ENCODE measurements at regions not wholly inside any gene's neighbourhood (a gene's known extent, or its start where the extent isn't known, plus 50 kb on each side); places are given as distances from the start of the nearest gene placed in this dataset.
A peak's percentile ranks its signal among the peaks of the same experiment; 100 is the strongest.

DNA sequence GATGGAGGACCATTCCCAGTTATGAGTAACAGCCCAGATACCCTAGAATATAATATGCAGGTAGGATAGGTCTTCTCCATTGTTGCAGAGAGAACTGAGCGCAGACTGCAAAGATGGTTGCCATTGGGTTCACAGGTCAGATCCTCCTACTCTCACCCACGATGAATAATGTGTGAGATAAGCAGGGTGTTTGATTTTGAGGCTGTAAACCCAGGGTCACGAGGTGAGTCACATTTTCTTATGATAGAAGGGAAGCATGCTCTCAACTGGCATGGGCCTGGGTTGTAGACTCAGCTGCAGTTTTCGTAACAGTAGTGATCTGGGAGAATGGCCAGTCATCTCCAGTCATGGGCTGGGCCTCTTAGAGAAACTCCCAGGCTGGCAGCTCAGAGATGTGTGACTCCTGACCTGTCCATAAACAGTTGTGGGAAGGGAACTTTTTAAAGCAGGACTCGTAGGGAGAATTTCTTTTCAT is 74.2 kb downstream of the CD164 start:
- peak; percentile 72 to 89 (median 80) for ATAC-seq
- H3K27me3 ChIP-seq (ENCODE audit: insufficient read depth in 3 of 3, low read length in 2 of 3) = no peaks in the 10 kb centered on the region
- H3K4me3 ChIP-seq = no peak overlapping the region
- intact Hi-C loops (cut with DNase I) = no loop called here
- no peaks in the 10 kb centered on the region for H3K36me3 ChIP-seq (ENCODE audit: insufficient read depth in 1 of 2, low read depth in 1 of 2)
- DNase-seq = peak; percentile 55 to 77
- peaks cover 15% of the 10 kb centered on the region for H3K4me1 ChIP-seq
- no peak for TF ChIP-seq CTCF (IDR thresholded peaks at IDR 0.05)
- H3K27ac ChIP-seq = peak overlapping the region; percentile 39
- no peaks in the 10 kb centered on the region for H3K9me3 ChIP-seq
- 60 to 75% (median 67%) methylated on average over 5 of the region's 5 CpGs for WGBS, 3 donors

- intact Hi-C loops (cut with DNase I) = no loop called here
- no peaks in the 10 kb centered on the region for H3K36me3 ChIP-seq (ENCODE audit: insufficient read depth in 1 of 2, low read depth in 1 of 2)
- ATAC-seq (no peak), DNase-seq (no peak)
- no peak for TF ChIP-seq CTCF (IDR thresholded peaks at IDR 0.05)
- 98 to 100% (median 98%) methylated on average over 2 of the region's 2 CpGs for WGBS, 3 donors
- no peaks in the 10 kb centered on the region for H3K27me3 ChIP-seq (ENCODE audit: insufficient read depth in 3 of 3, low read length in 2 of 3)
- H3K4me1 ChIP-seq = peaks cover 15% of the 10 kb centered on the region
- H3K4me3 ChIP-seq = no peak overlapping the region
- H3K27ac ChIP-seq = no peak overlapping the region
- no peaks in the 10 kb centered on the region for H3K9me3 ChIP-seq
These were observed 75.5 kb downstream of the CD164 start for GRCh38 chr6:109306733-109307132.

DNA sequence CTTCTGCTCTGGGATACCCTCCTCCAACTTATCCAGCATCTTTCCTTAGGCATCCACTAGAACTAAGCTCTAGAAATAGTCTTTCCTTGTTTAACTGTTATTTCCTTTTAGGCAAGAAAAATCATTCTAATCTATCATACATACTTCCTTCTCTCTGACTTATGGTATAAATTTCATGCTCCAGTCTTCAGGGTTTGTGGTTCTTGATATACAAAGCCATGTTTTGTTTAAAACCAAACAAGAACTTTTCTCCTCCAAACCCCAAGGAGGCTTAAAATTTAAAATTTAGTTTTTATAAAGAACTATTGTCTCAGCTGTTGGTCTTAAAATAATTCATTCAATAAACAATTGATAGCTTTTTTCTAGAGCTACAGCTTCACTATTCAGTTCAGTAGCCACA is 77.2 kb downstream of the CD164 start:
- intact Hi-C loops (cut with DNase I) = no loop called here
- Histone ChIP-seq H3K9me3 (no peaks in the 10 kb centered on the region), H3K36me3 (ENCODE audit: insufficient read depth in 1 of 2, low read depth in 1 of 2) (no peaks in the 10 kb centered on the region), H3K4me3 (no peak overlapping the region), H3K4me1 (peaks cover 27% of the 10 kb centered on the region), H3K27me3 (ENCODE audit: insufficient read depth in 3 of 3, low read length in 2 of 3) (no peaks in the 10 kb centered on the region), H3K27ac (peak overlapping the region; percentile 73)
- DNase-seq = no peak
- no peak for ATAC-seq
- no peak for TF ChIP-seq CTCF (IDR thresholded peaks at IDR 0.05)

GRCh38 chr6:109304284-109305015 is 77.8 kb downstream of the CD164 start:
- ATAC-seq (peak; percentile 20 to 83 (median 78)), DNase-seq (peak in 1 of 2 donors; percentile 72)
- Histone ChIP-seq H3K36me3 (ENCODE audit: insufficient read depth in 1 of 2, low read depth in 1 of 2) (no peaks in the 10 kb centered on the region), H3K27me3 (ENCODE audit: insufficient read depth in 3 of 3, low read length in 2 of 3) (no peaks in the 10 kb centered on the region), H3K4me3 (no peak overlapping the region), H3K4me1 (peaks cover 33% of the 10 kb centered on the region), H3K27ac (peak overlapping the region; percentile 73), H3K9me3 (no peaks in the 10 kb centered on the region)
- 53 to 59% (median 57%) methylated on average over 3 of the region's 3 CpGs for WGBS, 3 donors
- intact Hi-C loops (cut with DNase I) = loop anchor here (5.0 kb wide), 2 partner anchors 78 to 212 kb away; partner anchors contain the start of genes CD164 (in 2 of the 2) and SESN1 (in 1 of the 2)
- TF ChIP-seq CTCF (IDR thresholded peaks at IDR 0.05) = no peak

All from psoas muscle (tissue), 7 donors.